Cerebellar cortex (tissue), 1 donor: ENCODE measurements at regions not wholly inside any gene's neighbourhood (a gene's known extent, or its start where the extent isn't known, plus 50 kb on each side); places are given as distances from the start of the nearest gene placed in this dataset.
"Not testable (repeated sequence)": the region's sequence is repeated elsewhere in the genome, so short reads cannot be mapped to it uniquely, and the experiment has no call there.

Source experiments
- DNase-seq: peaks from one replicate; pipeline ENCODE4 v3.0.0-alpha.2; 2015; ENCODE audit warnings: low spot score

GRCh38 chr2:67872481-67872880 is 190.3 kb downstream of the C1D start:
- DNase-seq = no peak

DNA sequence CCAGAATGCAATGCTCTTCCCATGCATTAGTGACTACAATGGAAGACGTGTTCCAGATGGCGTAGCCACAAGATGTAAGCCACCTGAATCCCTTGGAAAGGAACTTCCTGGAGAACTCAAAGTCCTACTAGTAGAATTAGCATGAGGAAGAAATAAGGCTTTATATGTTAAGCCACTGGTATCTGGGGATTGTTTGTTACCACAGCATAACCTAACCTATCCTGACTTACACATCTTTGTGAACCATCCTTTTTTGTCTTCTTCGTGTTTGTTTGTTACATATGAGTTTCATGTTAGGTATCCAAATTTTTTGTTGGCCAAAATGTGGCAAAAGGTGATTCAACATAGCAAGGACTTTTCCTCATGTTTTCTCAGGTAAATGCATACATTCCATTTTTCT is 188.9 kb downstream of the C1D start:
- no peak for DNase-seq

GRCh38 chr2:67876176-67876575 is 186.6 kb downstream of the C1D start:
- no peak for DNase-seq

DNA sequence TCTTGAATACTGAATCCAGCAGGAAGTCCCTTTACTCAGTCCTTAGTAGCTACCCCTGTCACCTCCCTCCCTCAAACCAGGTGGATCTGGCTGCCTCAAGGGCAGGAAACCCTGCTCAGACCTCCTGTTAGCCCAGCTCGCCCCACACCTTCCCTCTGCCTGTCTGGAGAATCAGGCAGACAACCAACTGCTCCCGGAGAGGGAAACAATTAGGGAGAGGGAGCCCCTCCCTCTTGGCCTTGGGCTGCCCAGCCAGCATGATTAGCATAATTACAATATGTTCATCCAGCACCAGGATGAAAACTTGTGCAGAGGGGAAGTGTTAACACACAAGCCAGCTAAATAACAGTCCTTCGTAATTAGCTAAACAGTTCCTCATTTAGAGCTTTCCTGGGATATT is 185.5 kb downstream of the C1D start:
- peak; percentile 94 for DNase-seq

- peak; percentile 61 for DNase-seq
Measured at GRCh38 chr2:67878743-67879142, 184.1 kb downstream of the C1D start.

- DNase-seq = no peak
Measured at GRCh38 chr2:67879586-67880290, 183.1 kb downstream of the C1D start.

DNA sequence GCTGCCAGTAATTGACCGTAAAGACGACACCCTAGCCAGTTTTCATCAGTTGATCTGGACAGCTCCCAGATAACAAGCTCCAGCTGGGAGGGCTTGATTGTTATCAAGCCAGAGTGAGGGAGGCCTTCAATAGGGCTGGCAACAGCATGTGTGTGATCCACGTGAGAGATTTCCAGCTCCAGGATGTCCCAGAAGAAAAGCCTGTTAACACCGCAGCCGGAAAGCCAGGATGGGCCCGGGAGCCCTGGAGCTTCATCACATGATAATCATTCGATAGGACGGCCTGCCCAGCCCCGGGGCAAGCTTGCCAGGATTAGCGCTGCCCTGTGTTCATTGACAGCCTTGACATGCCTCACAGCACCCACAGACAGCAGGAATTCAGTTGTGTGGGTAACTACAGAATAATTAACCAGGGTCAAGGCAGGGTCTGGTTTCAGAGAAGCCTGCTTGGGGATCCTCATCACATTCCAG is 182.5 kb downstream of the C1D start:
- peak; percentile 91 for DNase-seq

DNA sequence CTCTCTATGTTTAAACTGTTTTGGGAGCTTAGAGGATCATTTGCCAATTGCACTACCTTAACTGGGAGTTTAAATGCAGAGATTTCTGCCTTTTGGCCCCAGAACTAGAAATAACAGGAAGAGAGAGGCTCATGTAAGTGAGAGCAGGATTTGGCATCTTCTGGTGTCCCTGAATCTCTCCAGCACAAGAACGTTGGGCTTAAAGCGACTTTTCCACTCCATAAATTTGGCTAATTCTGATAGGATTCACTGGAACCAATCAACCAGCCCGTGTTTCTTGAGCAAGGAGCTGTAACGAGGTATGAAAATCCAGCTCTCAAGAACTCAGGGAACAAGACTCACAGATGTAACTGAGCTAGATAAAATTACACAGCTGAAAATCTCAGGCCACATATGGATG is 181.0 kb downstream of the C1D start:
- peak; percentile 24 for DNase-seq

DNA sequence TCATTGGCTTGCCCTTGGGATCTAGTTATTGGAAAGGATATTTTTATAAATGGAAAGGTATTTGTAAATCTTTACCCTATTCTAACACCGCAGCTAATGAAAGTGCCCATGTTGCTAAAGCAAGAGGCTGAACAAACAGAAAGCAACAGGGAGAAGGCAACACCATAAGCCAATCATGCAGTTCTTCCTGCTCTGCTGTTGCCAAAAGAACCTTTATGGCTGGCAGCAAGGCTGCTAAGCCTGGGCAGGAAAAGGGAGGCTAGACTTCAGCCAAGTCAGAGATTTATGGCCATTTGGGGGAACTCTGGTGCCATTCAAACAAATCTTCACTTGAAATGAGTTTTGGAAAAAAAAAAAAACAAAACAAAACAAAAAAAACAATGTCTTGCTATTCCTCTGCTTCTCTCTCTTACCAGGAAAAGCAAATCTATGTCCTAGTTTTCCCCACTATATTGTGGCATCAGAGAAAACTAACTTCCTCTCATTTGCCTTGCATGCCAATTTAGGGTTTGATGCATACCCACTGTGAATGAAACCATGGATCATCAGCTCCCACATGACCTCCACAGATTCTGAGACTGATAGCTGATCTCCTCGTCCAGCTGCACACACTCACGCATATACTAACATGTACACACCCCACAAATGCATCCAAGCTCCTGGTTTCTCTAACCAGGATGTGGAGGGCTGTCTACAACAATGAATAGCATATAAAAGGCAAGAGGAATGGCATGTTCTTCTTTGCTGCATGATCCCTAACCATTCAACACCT is 179.3 kb downstream of the C1D start:
- peak; percentile 92 for DNase-seq

DNA sequence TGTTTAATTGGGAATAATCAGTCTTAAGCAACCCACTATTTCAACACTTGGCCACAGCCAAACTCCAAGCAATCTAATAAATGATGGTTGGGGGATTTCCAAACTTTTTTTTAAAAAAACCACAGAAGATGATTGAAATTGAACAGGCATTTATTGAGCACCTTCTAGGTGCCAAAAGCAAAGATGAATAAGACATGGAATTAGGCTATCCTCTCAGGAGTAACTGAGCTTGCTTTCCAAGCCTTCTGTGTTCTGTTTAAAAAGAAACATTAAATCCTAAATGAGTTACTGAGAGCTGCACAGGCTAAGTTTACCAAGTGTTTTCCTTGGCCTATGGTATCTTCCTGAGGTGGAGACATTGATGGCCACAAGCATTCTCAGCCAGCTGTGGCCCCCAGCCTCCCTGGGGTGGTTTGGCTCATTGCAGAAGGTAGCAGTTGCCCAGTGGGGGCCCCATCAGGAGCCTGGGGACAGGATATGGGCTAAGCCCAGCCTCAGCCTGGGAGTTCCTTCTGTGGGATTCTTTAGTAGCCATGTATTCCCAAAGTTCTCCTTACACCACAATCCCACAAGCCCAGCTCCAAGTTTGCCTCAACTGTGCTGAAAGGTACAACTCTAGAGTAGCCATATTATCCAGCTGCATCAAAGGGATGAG is 174.3 kb downstream of the C1D start:
- no peak for DNase-seq

DNA sequence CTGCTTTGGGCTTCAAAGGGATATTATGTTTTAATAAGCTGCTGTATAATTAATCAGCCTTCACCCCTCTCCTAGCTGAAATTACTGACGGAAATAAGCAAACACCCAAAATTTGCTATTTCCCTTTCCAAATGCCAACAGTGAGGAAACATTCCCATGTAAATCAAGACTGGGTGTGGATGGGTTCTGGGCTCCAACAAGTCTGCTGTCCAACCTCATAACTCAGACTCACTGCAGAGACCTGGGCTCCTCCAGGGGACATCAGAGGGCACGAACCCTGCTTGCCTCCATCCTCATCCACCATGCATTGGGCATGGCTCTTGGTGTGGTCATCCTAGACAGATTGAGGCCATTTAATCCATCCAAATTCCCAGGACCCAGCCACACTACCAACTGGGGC is 173.7 kb downstream of the C1D start:
- no peak for DNase-seq

GRCh38 chr2:67891642-67892041 is 171.2 kb downstream of the C1D start:
- no peak for DNase-seq

GRCh38 chr2:67892339-67892846 is 170.4 kb downstream of the C1D start:
- DNase-seq = peak; percentile 14

DNA sequence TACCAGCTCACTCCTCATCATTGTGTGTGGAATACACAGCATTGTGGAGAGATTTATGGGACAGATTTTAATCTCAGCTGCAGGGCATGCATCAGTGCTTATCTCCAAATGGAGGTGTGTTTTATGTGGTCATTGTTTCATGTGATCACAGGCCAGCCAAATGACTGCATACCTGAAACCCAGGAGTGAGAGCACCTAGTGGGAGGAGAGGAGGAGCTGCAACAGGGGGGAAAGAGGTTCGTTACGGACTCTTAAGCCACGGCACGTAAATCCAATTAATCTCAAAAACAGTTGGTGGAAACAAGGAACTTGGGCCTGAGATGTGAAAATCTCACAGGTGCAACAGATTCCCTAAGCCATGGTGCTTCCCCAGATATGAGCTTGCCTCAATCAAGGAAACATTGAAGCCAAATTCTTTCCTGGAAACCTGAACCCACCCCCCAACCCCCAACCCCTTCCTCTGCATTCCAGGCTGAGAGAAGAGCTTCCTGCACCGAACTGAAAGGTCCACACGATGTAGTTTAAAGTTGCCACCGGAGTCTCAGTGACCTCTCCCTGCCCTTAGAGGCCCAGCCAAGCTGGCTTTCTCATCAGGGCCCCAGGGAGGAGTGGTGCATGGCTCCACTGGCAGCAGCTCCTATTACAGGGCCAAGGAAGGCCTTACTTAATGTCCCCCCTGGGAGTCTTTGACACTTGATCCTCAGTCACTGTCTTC is 167.4 kb downstream of the C1D start:
- no peak for DNase-seq

GRCh38 chr2:67896076-67896475 is 166.7 kb downstream of the C1D start:
- DNase-seq = no peak

DNA sequence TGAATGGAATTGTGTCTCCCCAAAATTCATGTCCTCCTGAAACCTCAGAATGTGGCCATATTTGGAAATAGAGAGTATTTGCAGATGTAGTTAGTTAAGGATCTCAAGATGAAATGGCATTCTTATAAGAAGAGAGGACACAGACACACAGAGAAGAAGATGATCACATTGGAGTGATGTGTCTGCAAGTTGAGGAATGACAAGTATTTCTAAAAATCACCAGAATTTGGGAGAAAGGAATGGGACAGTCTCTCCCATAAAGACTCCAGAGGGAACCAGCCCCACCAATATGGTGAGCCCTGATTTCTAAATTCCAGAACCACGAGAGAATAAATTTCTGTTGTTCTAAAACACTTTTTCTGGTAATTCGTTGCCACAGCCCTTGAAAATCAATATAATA is 166.3 kb downstream of the C1D start:
- DNase-seq = no peak

DNA sequence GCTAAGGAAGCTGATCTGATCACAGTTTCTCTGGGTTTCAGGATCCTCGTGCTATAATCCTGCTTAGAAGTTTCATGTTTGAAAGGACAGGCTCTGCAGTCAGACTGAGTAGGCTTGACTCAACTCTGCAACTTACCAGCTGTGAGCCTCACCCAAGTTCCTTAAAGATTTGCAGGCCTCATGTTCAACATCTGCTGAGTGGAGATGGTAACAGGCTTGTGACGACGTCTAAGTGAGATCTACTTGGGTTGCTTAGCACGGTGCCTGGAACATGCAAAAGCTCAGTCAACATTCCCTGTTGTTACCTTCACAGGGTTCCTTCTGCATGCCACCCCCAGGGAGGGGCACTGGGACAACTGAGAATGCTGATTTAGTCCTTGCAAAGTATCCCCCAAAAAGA is 164.2 kb downstream of the C1D start:
- no peak for DNase-seq

- no peak for DNase-seq
Measured at GRCh38 chr2:67899187-67899586, 163.6 kb downstream of the C1D start.

DNA sequence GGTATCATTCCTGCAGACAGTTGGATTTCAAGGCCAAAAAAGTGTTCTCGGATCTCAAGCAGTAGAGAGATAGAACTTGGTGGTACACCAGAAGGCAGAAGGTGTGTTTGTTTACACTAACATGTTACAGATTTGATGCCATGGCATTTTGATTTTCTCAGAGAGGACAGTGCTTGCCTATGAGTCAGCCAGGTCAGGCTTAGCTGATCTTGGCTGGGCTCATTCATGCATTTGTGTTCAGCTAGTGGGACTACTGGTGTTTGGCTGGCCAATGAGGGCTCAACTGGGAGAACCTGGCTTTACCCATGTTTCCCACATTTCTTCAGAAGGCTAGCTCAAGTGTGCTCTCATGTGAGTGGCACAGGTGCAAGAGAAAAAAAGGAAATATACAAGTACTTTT is 162.0 kb downstream of the C1D start:
- DNase-seq = no peak

DNA sequence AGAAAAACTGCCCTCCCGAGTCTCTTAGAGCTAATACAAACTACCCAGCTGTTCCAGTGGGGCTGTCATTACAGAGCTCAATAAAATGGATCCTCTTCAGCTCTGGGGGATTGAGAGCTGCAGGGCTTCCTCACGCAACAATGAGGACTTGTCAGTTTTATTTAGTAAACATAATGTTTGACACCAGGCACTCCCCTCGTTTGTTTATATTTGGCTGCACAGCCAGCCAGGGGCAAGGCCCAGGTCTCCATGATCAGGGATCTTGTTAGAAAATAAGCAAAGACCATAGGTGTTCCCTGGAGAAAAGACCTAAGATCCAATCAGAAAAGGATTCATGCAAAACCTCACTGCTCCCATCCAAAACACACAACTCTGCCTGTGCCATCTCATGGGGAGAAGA is 158.2 kb downstream of the C1D start:
- DNase-seq = no peak

DNA sequence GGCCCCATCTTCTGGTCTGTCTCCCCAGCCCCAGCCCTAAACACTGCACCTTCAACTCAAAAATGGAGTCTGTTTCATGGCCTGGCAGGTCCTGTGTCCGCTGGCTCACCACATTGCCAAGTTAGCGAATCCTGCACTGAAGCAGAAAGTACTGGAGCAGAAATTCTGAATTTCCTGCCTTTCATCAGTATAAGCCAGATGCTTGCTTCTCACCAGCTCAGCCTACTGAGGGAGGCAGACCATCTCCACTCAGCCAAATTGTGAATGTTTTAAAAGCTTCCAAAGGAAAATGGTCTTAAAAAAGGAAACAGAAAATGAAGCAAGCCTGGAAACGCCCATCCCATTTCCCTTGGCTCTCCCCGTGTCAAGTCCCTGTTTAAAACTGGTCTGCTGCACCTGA is 157.8 kb downstream of the C1D start:
- DNase-seq = no peak

GRCh38 chr2:67906547-67906946 is 156.3 kb downstream of the C1D start:
- not testable (repeated sequence) for DNase-seq
